Esophagus (tissue), 2 donors: ENCODE measurements at regions not wholly inside any gene's neighbourhood (a gene's known extent, or its start where the extent isn't known, plus 50 kb on each side); places are given as distances from the start of the nearest gene placed in this dataset.
"Not testable (repeated sequence)": the region's sequence is repeated elsewhere in the genome, so short reads cannot be mapped to it uniquely, and the experiment has no call there.

Experiments
- H3K27ac ChIP-seq, 2 donors: one replicate each; pipeline ENCODE4 v1.5.1; 2013; ENCODE audit warnings: low read depth in 2 of 2, mild to moderate bottlenecking in 2 of 2, inconsistent platforms in 1 of 2, low read length in 1 of 2, moderate library complexity in 1 of 2
- H3K27me3 ChIP-seq, 2 donors: one replicate each; pipeline ENCODE4 v1.6.1; 2013; ENCODE audit warnings: low read length in 2 of 2, control low read depth in 1 of 2, mild to moderate bottlenecking in 1 of 2; ENCODE audit not compliant: insufficient read depth in 2 of 2, control insufficient read depth in 1 of 2
- H3K36me3 ChIP-seq, 2 donors: one replicate each; pipeline ENCODE4 v1.6.1; 2013; ENCODE audit warnings: low read length in 1 of 2; ENCODE audit not compliant: control insufficient read depth in 2 of 2, insufficient read depth in 2 of 2
- H3K4me1 ChIP-seq, 2 donors: one replicate each; pipeline ENCODE4 v1.6.1; 2013; ENCODE audit warnings: low read length in 1 of 2; ENCODE audit not compliant: control insufficient read depth in 2 of 2, insufficient read depth in 2 of 2
- H3K4me3 ChIP-seq, 2 donors: one replicate each; pipeline ENCODE4 v1.5.1; 2013; ENCODE audit warnings: low read length in 2 of 2, mild to moderate bottlenecking in 2 of 2, low read depth in 1 of 2, moderate library complexity in 1 of 2
- H3K9me3 ChIP-seq, 2 donors: one replicate each; pipeline ENCODE4 v1.6.1; 2013; ENCODE audit warnings: mild to moderate bottlenecking in 2 of 2, low read depth in 1 of 2, low read length in 1 of 2, moderate library complexity in 1 of 2; ENCODE audit not compliant: control insufficient read depth in 2 of 2, insufficient read depth in 1 of 2
- WGBS, 2 donors: extraction: QIAGEN DNeasy Blood & Tissue Kit; methylation state at CpG; one replicate each; pipeline ENCODE4 v1.1.7; 2013; 5-methylcytosine and 5-hydroxymethylcytosine counted together
- donor health status: healthy with polysubstance abuse.
- donor health status: Bipolar disorder and iron deficiency.

- WGBS, 2 donors, result 88% methylated on average over 2 of the region's 2 CpGs
- H3K4me1 ChIP-seq, result no peaks in the 10 kb centered on the region
- no peak overlapping the region for H3K27ac ChIP-seq
- no peaks in the 10 kb centered on the region for H3K9me3 ChIP-seq
- no peaks in the 10 kb centered on the region for H3K36me3 ChIP-seq
- H3K4me3 ChIP-seq, result no peak overlapping the region
- no peaks in the 10 kb centered on the region for H3K27me3 ChIP-seq
Observed at GRCh38 chr4:84215217-84215616, 283.9 kb downstream of the NKX6-1 start.

DNA sequence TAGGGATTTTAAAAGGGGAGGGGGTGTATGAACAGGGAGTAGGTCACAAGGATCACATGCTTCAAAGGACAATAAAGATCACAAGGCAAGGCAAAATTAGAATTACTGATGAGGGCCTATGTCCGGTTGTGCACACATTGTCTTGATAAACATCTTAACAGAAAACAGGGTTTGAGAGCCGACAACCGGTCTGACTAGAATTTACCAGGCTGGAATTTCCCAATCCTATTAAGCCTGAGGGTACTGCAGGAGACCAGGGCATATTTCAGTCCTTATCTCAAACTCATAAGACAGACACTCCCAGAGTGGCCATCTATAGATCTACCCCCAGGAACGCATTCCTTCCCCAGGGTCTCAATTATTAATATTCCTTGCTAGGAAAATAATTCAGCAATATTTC, 292.9 kb downstream of the NKX6-1 start:
- not testable (repeated sequence) for H3K4me3 ChIP-seq, H3K27ac ChIP-seq, H3K36me3 ChIP-seq, H3K9me3 ChIP-seq, H3K27me3 ChIP-seq, H3K4me1 ChIP-seq
- WGBS, 2 donors, result 76 to 77% methylated on average over 4 of the region's 4 CpGs

GRCh38 chr4:84189144-84189543, 309.9 kb downstream of the NKX6-1 start:
- Histone ChIP-seq H3K9me3 (no peaks in the 10 kb centered on the region), H3K4me3 (no peak overlapping the region), H3K4me1 (no peaks in the 10 kb centered on the region), H3K27me3 (no peaks in the 10 kb centered on the region), H3K27ac (no peak overlapping the region), H3K36me3 (no peaks in the 10 kb centered on the region)
- WGBS, 2 donors, result 22 to 36% methylated on average over 1 of the region's 1 CpG

- WGBS, 2 donors, result 95 to 98% methylated on average over 2 of the region's 2 CpGs
- Histone ChIP-seq H3K36me3 (no peaks in the 10 kb centered on the region), H3K27me3 (no peaks in the 10 kb centered on the region), H3K9me3 (no peaks in the 10 kb centered on the region), H3K4me3 (no peak overlapping the region), H3K4me1 (no peaks in the 10 kb centered on the region), H3K27ac (no peak overlapping the region)
Observed at GRCh38 chr4:84179409-84179808, 319.7 kb downstream of the NKX6-1 start.

- Histone ChIP-seq H3K4me3 (no peak overlapping the region), H3K4me1 (no peaks in the 10 kb centered on the region), H3K9me3 (no peaks in the 10 kb centered on the region), H3K27me3 (no peaks in the 10 kb centered on the region), H3K27ac (peak overlapping the region in 1 of 2 donors; percentile 13), H3K36me3 (no peaks in the 10 kb centered on the region)
- 39 to 41% methylated on average over 5 of the region's 5 CpGs for WGBS, 2 donors
Observed at GRCh38 chr4:84177831-84178542, 321.1 kb downstream of the NKX6-1 start.

GRCh38 chr4:84176016-84176415, 323.1 kb downstream of the NKX6-1 start:
- H3K4me1 ChIP-seq, result no peaks in the 10 kb centered on the region
- 77 to 78% methylated on average over 1 of the region's 1 CpG for WGBS, 2 donors
- H3K4me3 ChIP-seq, result no peak overlapping the region
- no peak overlapping the region for H3K27ac ChIP-seq
- no peaks in the 10 kb centered on the region for H3K9me3 ChIP-seq
- H3K36me3 ChIP-seq, result no peaks in the 10 kb centered on the region
- H3K27me3 ChIP-seq, result no peaks in the 10 kb centered on the region

- H3K27ac ChIP-seq, result no peak overlapping the region
- no peaks in the 10 kb centered on the region for H3K9me3 ChIP-seq
- H3K27me3 ChIP-seq, result no peaks in the 10 kb centered on the region
- no peak overlapping the region for H3K4me3 ChIP-seq
- H3K36me3 ChIP-seq, result no peaks in the 10 kb centered on the region
- 53 to 59% methylated on average over 1 of the region's 1 CpG for WGBS, 2 donors
- H3K4me1 ChIP-seq, result no peaks in the 10 kb centered on the region
Observed at GRCh38 chr4:84171871-84172270, 327.2 kb downstream of the NKX6-1 start.

DNA sequence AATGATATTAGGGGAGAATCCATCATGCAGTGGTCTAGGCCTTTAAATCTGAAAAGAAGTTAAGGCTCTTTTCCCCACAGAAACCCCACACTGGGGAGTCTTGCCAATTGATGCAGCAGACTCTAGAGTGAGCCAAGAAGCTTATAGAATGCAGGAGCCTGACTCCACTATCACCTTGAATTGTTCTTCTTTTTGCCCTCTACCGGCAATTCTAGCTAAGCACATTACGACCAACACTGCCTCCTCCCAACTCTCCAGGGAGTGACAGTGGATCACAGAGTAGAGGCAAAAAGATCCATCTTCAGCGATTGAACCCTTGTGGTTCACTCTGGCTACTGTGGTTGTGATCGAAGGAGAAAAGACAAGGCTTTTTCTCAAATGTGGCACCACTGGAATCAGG, 331.5 kb downstream of the NKX6-1 start:
- Histone ChIP-seq H3K36me3 (no peaks in the 10 kb centered on the region), H3K4me1 (no peaks in the 10 kb centered on the region), H3K27me3 (no peaks in the 10 kb centered on the region), H3K27ac (no peak overlapping the region), H3K9me3 (no peaks in the 10 kb centered on the region), H3K4me3 (no peak overlapping the region)
- 42 to 59% methylated on average over 4 of the region's 4 CpGs for WGBS, 2 donors

DNA sequence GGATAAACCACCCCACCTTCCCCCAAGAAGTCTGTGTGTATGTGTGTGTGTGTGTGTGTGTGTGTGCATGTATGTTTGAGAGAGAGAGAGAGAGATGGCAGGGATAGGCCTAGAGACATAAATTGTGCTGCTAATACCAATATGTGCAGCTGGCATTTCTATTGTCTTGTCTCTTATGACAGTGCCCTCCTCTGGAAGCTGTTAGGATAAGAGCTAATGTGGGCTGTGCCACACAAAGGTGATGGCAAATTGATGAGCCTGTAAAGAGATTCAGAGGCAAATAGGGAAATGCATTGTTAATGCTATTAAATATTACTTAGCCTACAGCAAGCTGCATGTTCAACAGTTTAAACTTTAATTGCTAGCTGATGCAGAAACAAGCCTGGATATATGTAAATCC, 332.0 kb downstream of the NKX6-1 start:
- Histone ChIP-seq H3K27ac (no peak overlapping the region), H3K36me3 (no peaks in the 10 kb centered on the region), H3K4me3 (no peak overlapping the region), H3K4me1 (no peaks in the 10 kb centered on the region), H3K9me3 (no peaks in the 10 kb centered on the region), H3K27me3 (no peaks in the 10 kb centered on the region)

DNA sequence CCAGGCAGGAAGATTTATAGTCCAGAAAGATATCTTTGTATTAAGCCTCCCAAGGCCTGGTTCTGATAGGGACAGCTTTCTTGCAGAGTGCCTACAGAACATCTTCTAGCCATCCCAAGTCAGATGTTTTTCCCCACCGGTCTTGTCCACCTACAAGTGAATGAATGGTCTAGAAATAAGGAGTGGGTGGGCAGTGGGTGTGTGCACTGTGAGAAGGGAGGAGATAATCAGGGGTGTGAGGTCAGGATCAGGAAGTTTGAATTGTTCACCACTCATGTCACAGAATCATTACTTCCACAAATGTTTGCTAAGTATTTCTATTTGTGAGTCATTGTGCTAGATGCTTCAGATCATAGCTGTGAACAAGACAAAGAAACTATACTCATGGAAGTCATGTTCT, 332.6 kb downstream of the NKX6-1 start:
- Histone ChIP-seq H3K36me3 (no peaks in the 10 kb centered on the region), H3K27me3 (no peaks in the 10 kb centered on the region), H3K4me3 (no peak overlapping the region), H3K4me1 (no peaks in the 10 kb centered on the region), H3K9me3 (no peaks in the 10 kb centered on the region), H3K27ac (no peak overlapping the region)
- WGBS, 2 donors, result 87 to 88% methylated on average over 1 of the region's 1 CpG
